NOMO-1 treated with dmso at 0.1 percent for 144 hours (cell line): ENCODE measurements at regions not wholly inside any gene's neighbourhood (a gene's known extent, or its start where the extent isn't known, plus 50 kb on each side); places are given as distances from the start of the nearest gene placed in this dataset.
"Not testable (repeated sequence)": the region's sequence is repeated elsewhere in the genome, so short reads cannot be mapped to it uniquely, and the experiment has no call there.

Experiments
- DNase-seq: peaks from one replicate; lab custom pipeline; 2025; ENCODE audit not compliant: unreplicated experiment; lab: John Stamatoyannopoulos, UW

DNA sequence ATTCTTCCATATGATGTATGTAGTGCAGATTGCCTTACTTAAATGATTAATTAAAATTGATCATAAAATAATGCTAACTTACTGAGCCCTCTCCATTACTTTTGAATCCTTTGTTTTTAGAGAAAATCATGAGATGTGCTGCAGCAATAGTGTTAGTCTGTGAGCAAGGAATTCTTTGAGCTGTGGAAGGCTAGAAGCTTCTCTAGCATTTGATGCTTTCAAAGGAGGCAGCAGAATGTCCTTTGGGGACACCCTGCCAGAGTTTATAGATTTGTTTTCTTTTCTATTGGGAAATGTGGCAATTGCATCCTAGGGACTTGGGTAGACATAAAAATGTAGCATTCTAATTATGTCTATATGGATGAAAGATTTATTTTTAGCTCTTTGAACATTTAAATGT lies 284.1 kb upstream of the SMIM30 start:
- no peak for DNase-seq

DNA sequence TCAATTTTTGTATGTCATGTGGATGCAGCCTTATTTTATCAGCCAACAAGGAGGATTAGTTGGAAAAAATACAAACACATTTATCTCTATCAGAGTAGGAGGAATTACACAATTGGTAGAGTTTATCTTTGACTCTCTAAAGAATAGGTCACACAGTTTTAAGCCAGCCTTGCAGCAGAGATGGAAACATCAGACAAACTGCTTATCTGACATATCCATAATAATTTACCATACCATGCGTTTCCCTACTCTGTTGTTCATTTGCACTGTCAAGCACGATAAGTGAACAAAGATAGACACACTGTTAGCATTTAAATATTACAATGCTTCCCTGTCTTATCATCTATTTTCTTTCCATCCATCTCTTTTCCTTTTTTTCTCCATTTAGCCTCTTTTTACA lies 283.7 kb upstream of the SMIM30 start:
- DNase-seq, result no peak

DNA sequence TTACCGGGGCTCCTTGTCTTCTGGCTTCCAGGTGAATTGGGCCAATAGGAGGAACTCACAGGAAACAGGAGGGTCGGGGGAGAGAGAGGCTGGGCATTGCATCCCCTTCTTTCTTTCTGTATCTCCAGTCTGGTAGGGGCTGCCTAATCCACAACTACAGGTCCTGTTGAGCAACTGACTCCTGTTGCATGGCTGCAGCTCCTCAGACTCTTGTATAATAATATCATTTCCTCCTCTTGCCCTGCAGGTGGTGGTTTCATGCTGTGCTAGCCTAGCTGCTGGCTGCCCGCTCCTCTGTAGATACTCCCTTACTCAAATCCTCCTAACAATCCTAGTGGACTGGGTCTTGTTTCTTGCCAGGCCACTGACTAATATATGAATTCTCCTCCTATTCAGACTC lies 276.5 kb upstream of the SMIM30 start:
- no peak for DNase-seq

DNA sequence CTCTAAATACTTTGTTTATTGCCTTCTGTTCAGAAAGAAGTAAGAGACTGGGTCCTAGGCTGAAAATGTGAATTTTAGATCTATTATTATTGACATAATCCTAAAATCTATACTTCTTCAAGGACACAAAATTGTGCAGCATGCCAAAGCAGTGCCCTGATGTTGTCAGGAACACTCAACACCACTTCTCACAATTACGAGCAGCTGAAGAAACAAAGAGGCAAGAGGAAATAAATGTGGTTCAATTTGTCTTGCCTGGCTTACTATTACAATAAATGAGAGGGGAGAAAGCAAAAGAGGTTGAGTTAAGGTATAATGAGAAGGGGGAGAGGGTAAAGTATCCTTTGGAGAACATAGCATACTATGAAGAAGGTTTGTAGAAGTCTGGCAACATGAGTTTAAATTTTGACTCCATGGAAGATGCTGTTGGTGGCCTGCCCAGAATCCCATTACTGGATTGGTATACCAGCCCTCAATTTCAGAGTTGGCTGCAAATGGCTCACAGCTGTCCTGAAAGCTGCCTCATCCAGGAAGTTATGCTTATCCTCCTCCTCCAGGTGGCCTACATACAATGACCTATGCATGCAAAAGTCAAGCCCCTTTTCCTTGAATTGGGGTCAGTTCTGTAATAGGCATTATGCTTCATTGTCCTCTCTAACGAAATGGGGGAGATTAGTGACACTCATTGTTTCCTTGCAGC lies 274.6 kb upstream of the SMIM30 start:
- no peak for DNase-seq

DNA sequence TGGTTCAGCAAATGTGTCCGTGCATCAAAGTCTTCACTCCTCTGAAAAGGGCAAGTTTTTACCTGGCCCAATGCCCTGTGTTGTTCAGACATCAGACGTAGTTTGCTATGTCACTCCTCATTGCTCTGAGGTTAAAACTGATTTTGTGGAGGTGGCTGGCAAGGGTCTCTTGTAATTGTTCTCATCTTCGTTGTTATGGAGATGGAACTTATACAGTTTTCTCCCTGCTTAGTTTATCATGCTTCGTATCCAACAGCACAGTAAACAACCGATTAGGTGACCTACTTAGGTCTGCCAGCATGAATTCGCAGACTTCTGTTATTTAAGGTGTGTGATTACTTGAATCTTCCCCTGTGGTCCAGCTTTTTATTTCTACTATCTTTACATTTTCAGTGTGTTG lies 274.1 kb upstream of the SMIM30 start:
- no peak for DNase-seq

DNA sequence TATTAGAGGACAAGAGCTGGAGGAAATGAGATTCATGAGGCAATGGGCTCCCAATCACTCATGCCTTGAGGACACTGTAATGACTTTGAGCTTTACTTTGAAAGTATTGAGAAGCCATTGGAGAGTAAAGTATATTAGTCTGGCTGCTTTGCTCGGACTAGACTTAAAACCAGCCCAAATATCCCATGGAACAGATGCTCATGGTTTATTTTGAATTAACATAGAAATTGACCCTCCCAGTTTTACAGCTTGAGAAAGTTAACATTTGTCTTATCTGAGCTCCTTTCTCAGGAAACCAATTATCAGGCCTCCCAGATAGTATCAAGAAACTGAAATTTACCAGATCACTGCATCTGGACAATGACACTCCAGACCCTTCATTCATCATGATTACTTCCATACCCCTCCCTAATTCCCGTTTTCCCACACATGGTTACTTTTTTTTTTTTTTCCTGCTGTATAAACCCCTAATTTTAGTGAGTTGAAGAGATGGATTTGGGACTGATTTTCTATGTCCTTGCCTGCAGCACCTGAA lies 270.8 kb upstream of the SMIM30 start:
- DNase-seq, result no peak

DNA sequence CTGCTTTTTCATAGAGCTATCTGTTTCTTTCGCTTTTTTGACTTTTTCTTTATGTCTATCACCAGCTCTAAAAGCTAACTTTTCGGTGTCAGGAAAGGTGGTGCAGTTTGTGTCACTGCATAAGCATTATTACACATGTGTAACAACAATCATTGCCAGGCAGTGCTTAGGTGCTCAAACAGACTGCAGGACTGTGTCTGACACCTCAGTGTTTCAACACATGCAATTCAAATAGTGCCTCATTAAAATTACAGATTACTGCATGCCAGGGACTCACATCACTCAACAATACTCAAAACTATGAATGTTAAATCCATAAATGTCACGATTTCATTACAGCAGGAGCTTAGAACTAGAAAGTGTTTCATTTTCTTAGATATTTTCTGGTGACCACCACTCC lies 265.3 kb upstream of the SMIM30 start:
- DNase-seq, result no peak

DNA sequence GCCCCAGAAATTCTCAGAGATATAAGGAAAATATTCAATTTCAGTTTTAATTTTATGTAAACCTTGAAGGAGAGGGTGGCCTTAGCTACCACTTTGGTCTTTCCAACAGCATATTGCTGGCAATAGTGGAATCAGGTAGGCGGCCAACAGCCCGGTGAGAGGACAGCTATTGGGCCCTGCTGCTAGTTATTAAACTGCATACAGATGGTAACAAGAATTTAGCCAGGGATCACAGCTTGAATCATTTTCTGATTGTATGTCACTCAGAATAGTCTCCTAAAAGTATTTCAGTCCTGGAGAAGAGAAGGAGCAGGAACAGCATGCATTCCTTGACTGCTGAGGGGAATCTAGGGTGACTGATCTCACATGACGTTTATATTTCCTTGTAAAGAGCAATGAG lies 261.4 kb upstream of the SMIM30 start:
- DNase-seq, result no peak

DNA sequence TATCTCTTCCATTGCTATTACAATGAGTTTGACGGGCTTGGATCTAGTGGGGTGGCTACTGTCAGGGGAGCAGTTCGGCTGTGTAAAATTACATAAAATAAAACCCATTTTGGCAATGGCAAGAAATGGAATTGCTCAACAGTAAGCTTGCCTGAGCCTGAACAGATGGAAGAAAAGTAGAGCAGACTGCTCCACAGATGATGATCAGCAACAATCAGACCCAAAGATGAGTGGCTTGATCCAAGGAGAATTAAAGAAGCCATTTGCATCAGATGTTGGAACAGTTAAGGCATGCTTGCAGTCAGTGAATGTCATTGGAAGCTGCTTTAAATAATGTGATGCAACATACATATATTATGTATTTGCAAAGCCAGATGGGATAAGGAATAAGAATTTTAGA lies 256.6 kb upstream of the SMIM30 start:
- DNase-seq, result no peak

DNA sequence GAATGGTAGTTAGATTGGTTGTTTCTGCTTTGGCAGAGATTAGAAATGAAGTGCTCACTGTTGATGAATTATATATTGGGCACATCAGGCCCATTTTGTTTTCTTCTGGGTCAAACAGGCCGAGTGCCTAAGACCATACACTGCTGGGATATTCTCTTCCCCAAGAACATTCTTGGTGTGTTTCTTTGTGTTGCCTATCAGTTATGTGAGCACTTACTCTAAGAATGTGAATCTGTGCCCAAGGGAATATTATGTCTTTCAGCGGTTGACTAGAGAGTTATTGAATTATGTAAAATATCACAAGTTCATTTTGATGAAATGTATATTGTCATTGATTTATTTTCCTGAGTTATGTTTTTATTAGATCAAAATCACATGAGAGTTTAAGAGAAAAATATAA lies 255.5 kb upstream of the SMIM30 start:
- no peak for DNase-seq

DNA sequence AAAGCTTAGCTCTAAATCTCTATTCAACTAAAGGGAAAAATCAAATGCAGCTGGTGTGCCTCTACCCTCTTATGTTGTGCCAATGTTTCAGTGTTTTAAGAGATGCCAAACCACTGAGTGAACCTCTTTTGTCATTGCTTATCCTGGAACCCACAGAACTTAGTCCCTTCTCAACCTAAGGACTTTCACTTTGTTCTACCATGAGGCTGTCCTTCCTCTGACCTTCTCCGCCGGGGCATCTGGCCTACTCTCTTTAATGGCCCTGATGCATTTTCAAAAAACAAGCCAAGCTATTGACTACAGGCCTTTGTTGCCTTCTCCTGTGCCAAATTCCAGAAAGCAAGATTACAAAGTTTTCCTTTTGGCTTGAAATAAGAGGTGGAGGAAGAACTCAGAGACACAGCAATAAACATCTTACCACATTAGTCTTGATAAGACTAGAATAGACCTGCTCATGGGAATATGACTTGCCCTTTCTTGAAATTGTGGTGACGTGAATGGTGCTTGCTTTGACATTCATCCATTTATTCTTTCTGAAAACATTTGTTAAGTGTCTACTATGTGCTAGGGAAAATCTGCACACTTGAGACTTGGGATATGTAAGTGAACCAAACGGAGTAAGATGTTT lies 253.2 kb upstream of the SMIM30 start:
- DNase-seq, result no peak

DNA sequence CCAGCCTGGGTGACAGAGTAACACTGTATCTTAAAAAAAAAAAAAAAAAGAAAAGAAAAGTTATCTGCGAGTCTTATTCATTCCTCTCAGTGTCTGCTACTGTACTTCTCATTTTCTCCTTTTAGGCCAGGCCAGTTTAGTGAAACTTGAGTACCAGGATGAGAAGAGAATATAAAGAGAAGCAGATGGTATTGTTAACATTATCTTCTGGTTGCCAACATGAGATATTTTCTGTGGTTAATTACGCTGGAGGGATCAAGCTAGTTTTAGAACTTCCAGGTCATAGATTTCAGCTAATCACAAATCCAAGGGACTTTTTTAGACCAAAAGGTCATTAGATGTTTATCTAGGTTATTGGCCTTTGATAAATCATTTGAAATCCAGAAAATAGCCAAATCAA lies 252.6 kb upstream of the SMIM30 start:
- no peak for DNase-seq

DNA sequence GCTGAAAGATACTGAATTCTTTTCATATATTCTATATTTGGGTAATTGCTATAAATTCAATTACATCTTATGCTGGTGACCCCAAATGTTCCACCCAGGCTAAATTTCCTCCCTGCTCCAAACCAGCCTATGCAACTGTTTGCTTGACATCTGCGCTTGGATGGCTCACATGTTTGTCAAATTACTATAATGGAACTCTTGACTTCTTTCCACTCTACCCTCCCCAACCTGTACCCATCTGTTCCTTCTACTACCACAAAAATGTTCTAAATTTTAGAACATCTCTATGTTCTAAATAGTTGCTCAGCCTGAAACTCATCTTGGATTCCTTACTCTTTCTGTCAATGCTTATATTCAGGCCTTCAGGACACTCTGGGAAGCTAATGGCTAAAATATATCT lies 249.9 kb upstream of the SMIM30 start:
- no peak for DNase-seq

DNA sequence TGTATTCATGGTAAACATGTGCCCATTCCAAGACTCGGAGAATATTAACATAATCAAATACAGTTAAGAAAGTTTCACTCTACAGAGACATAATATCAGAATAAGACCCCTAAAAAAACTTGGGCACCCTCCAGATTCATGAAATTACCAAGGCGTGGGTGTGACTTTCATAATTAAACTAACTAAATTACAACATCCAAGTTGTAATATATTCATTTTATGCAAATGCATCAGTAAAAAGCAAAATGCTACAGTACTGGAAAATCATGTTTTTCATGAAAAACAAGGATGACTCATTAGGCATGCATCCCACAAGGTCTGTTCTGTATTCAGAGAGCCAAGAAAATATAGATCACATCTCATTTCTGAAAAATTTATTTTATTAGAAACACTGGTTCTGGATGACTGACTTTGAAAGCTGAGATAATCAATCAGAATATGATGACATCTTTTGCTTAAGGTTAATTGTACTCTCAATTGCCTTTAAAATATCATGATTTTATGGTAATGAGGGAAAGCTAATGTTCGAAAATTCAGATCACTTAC lies 248.8 kb upstream of the SMIM30 start:
- no peak for DNase-seq

DNA sequence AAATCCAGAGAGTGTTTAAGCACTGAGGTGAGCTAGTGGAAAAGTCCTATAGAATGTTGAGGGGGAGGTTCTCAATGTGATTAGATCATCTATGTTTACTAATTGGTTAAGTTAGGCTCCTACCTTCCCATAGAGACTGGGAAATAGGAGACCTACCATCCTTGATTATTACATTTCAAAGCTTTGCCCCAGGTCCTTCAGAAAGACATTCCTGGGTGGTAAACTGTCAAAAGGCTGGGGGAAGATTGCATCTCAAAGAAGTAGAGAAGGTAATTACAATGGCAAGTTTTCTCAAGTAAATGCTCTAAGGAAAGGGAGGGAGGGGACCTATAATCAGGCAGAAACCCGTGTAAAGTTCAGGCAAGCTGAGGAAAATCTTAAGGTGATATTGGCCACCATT lies 247.8 kb upstream of the SMIM30 start:
- no peak for DNase-seq

DNA sequence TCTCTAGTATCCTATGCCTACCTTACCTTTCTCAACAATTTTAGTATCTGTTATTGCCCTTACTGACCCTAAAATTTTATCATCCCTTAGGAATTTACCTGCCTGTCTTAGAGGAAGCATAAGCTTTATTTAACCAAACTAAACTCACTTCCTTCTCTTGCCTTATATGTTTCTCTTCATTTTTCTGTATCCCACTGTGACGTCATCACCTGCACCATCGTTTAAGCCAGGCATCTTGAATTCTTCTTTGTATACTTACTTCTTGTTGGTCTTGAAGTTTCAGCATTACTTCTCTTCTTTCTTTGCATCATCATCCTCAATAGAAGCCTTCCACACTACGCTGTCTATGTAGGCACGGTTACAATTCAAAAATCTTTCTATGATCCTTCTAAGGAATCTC lies 231.0 kb upstream of the SMIM30 start:
- no peak for DNase-seq

DNA sequence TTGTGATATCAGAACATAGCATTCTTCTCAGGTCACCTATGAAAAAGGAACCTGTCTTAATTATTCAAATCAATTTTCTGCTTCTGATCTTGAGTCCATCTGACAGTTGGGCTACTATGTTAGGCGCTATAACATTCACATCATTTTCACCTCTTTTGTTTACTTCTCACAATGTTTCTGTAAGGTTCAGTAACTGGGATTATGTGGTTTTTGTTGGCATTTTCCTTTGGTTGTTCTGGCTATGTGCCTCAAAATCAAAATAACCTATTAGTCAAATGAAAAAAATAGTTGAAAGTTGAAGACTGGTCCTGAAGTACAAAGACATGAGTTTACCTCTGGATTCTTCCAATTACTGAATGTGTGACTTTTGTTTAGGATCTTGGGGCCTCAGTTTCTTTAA lies 221.3 kb upstream of the SMIM30 start:
- no peak for DNase-seq

DNA sequence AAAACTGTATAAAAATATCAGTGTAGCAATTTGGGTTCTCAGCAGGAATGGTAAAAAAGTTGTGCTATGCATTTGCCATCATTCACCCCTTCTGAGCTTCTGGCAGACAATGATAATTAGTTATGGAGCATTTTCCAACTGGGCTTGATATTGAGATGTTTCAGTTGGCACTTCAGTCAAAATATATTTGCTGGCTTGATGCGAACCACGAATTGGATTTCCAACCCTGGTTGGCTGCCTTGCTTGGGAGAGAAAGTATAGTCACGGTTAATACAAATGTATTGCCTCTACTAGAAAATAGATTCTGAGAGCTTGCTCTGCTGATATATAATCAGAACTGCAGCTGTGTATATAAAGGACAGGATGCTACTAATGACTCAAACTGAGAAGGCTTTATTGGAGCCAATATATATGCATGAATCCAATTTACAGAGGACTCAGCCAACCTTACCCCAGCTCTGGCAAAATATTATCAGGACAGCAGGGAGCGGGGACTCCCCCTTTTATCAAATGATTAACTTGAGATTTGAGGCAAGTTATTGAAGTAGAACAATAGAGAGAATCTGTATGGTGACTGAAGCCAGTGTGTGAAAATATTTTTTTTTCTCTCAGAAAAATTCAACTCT lies 219.8 kb upstream of the SMIM30 start:
- DNase-seq, result no peak

DNA sequence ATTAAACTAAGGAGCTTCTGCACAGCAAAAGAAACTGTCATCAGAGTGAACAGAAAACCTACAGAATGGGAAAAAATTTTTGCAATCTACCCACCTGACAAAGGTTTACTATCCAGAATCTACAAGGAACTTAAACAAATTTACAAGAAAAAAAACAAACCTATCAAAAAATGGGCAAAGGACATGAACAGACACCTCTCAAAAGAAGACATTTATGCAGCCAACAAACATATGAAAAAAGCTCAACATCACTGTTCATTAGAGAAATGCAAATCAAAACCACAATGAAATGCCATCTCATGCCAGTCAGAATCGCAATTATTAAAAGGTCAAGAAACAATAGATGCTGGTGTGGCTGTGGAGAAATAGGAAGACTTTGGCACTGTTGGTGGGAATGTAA lies 218.5 kb upstream of the SMIM30 start:
- not testable (repeated sequence) for DNase-seq

DNA sequence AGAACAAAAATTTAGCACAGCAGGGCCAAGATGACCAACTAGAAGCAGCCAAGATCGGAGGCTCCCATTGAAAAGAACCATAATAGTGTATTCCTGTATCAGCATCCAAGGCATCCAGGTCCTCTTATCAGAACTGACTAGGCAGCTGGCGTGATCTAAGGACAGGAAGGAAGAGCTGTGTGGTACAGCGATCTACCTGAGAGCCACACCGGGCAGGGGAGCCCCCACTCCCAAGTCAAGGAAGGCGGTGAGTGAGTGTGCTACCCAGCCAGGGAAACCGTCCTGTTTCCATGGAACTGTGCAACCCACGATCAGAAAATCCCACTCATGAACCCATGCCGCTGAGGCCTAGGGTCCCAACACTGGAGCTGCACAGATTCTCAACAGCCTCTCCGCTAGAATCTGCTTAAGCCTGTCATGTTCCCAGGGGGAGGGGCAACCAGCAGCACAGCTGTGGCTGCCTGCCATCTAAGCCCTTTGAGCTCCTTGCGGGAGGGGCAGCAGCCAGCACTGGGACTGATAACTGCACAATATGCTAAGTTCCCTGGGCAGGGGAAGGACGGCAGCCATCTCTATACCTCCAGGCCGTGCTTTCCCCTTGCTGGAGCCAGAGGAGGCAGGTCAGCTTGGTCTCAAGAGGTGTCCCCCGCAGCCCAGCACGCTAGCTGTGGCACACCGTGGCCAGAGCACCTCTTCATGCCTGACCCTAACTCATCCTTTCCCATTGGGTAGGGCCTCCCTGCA lies 213.0 kb upstream of the SMIM30 start:
- no peak for DNase-seq

DNA sequence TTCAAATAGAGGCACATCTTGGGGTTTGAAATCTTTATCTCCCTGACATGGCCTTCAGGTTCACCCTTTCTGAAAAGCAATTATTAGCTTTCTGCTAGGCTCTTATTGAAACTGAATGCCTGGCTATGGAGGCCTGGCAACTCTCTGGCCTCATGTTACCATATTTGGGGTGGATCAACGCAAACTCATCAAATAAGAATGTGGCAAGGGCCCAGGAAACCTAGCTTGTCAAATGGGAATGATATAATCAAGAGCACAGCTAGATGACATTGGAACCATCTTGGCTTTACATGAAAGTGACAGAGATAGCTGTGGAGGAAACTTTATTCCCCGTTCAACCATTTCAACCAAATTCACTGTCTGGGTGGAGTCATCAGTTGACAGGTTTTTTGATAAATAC lies 202.8 kb upstream of the SMIM30 start:
- no peak for DNase-seq
